Karpas-422 (cell line): ENCODE measurements at regions not wholly inside any gene's neighbourhood (a gene's known extent, or its start where the extent isn't known, plus 50 kb on each side); places are given as distances from the start of the nearest gene placed in this dataset.

Source experiments
- DNase-seq: peaks from one replicate; pipeline ENCODE4 v3.0.0-alpha.2; 2015
- H2AFZ ChIP-seq: fragments of 200-600 bp; sonication (generic); 2 replicates; pipeline ENCODE4 v1.6.1; 2014; ENCODE audit warnings: antibody characterized with exemption, low read length, mixed read lengths
- H3K27ac ChIP-seq: fragments of 200-600 bp; sonication (generic); 2 replicates; pipeline ENCODE4 v1.5.1; 2014; ENCODE audit warnings: mild to moderate bottlenecking, low read length, moderate library complexity
- H3K27me3 ChIP-seq: fragments of 200-600 bp; sonication (generic); 2 replicates; pipeline ENCODE4 v1.6.1; 2014; ENCODE audit warnings: low read length, mixed read lengths
- H3K36me3 ChIP-seq: fragments of 200-600 bp; sonication (generic); 2 replicates; pipeline ENCODE4 v1.6.1; 2014; ENCODE audit warnings: low read length, mixed read lengths; ENCODE audit not compliant: insufficient read depth
- H3K4me1 ChIP-seq: fragments of 200-600 bp; sonication (generic); 2 replicates; pipeline ENCODE4 v1.6.1; 2014; ENCODE audit warnings: mild to moderate bottlenecking, low read length, mixed read lengths
- H3K4me2 ChIP-seq: fragments of 200-600 bp; sonication (generic); 2 replicates; pipeline ENCODE4 v1.6.1; 2014; ENCODE audit warnings: low read length, low read depth, mild to moderate bottlenecking; ENCODE audit not compliant: poor library complexity, severe bottlenecking
- H3K4me3 ChIP-seq: fragments of 200-600 bp; sonication (generic); 2 replicates; pipeline ENCODE4 v1.5.1; 2014; ENCODE audit warnings: mild to moderate bottlenecking, antibody characterized with exemption, low read length, mixed read lengths
- H3K79me2 ChIP-seq: fragments of 200-600 bp; sonication (generic); 2 replicates; pipeline ENCODE4 v1.6.1; 2014; ENCODE audit warnings: mild to moderate bottlenecking, low read length, mixed read lengths
- H3K9ac ChIP-seq: fragments of 200-600 bp; sonication (generic); 2 replicates; pipeline ENCODE4 v1.6.0; 2014; ENCODE audit warnings: low read length
- H3K9me2 ChIP-seq: fragments of 200-600 bp; sonication (generic), shearing (Covaris generic); replicated peaks from 2 replicates; pipeline ENCODE4 v1.6.0; 2014; ENCODE audit warnings: mild to moderate bottlenecking, low read length, moderate library complexity; ENCODE audit not compliant: insufficient read depth
- H3K9me3 ChIP-seq: fragments of 300-700, 200-600 bp; sonication (generic); 2 replicates; pipeline ENCODE4 v1.6.1; 2014; ENCODE audit warnings: low read length, mixed read lengths
- H4K20me1 ChIP-seq: fragments of 200-600 bp; sonication (generic); 2 replicates; pipeline ENCODE4 v1.6.1; 2014; ENCODE audit warnings: mild to moderate bottlenecking, antibody characterized with exemption, low read length, low read depth; ENCODE audit not compliant: insufficient read depth

- no peaks in the 10 kb centered on the region for H3K36me3 ChIP-seq
- no peak overlapping the region for H3K4me3 ChIP-seq
- H2AFZ ChIP-seq, result no peak overlapping the region
- H3K79me2 ChIP-seq, result no peaks in the 10 kb centered on the region
- H3K4me1 ChIP-seq, result no peaks in the 10 kb centered on the region
- no peaks in the 10 kb centered on the region for H3K27me3 ChIP-seq
- H3K9me2 ChIP-seq, result no peaks in the 10 kb centered on the region
- H3K4me2 ChIP-seq, result no peak overlapping the region
- no peaks in the 10 kb centered on the region for H4K20me1 ChIP-seq
- DNase-seq, result no peak
- H3K27ac ChIP-seq, result no peak overlapping the region
- H3K9me3 ChIP-seq, result no peaks in the 10 kb centered on the region
- H3K9ac ChIP-seq, result no peak overlapping the region
Observed at GRCh38 chr4:123481717-123482116, 85.1 kb downstream of the SPRY1 start.

DNA sequence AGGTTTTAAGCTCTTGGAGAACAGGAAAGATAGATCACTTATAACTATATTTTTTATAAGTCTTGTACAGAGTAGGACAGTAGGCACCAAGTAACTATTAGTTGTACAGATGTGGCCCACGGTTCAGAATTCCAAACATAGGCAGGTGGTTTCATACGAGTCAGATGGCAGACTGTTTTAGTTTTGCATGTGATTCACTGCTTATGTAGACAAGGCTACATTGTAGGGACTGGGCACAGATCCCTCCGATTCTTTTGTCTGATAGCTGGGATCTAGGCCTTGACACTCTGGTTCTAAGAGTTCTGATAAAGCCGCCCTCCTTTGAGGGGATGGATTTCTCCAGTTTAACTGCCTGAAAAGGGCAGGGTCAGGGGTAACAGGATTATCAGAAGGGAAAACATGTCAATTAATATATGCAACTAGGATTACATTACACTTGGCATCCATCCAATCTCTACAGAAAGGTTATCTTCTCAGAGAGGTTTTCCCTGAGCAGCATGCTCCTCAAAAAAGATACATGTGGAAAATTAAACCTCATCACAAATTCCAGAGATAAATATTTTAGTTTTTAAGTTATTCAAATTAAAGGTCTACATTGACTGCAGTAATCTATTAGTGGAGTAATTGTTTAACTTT lies 87.8 kb downstream of the SPRY1 start:
- no peak for DNase-seq
- H3K9me3 ChIP-seq, result no peaks in the 10 kb centered on the region
- no peaks in the 10 kb centered on the region for H3K27me3 ChIP-seq
- no peak overlapping the region for H2AFZ ChIP-seq
- no peaks in the 10 kb centered on the region for H3K9me2 ChIP-seq
- H3K4me3 ChIP-seq, result no peak overlapping the region
- no peaks in the 10 kb centered on the region for H4K20me1 ChIP-seq
- H3K27ac ChIP-seq, result no peak overlapping the region
- H3K4me1 ChIP-seq, result no peaks in the 10 kb centered on the region
- H3K79me2 ChIP-seq, result no peaks in the 10 kb centered on the region
- no peak overlapping the region for H3K4me2 ChIP-seq
- H3K36me3 ChIP-seq, result no peaks in the 10 kb centered on the region
- H3K9ac ChIP-seq, result no peak overlapping the region

GRCh38 chr4:123485601-123486000 lies 89.0 kb downstream of the SPRY1 start:
- Histone ChIP-seq H3K27ac (no peak overlapping the region), H3K4me1 (no peaks in the 10 kb centered on the region), H3K4me2 (no peak overlapping the region), H3K27me3 (no peaks in the 10 kb centered on the region), H3K79me2 (no peaks in the 10 kb centered on the region), H2AFZ (no peak overlapping the region), H3K9ac (no peak overlapping the region), H3K9me2 (no peaks in the 10 kb centered on the region), H4K20me1 (no peaks in the 10 kb centered on the region), H3K36me3 (no peaks in the 10 kb centered on the region), H3K4me3 (no peak overlapping the region), H3K9me3 (no peaks in the 10 kb centered on the region)
- DNase-seq, result no peak

DNA sequence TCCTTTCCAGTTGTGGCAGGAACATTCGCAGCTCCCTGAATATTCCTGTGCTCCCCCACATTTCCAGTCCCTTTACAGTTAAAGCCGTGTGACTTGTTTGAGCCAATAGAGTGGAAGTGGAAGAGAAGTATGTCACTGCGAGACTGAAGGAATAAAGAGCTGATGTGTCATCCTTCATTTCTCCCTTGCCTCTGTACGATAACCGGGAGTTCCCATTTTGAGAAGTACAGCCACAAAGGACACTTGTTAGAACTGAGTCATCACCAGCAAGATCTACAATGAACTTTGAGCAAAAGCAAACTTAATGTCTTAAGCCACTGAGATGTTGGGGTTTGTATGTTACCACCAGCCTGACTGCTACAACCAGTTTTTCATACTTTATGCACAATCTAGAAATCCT lies 92.3 kb downstream of the SPRY1 start:
- H3K27me3 ChIP-seq, result no peaks in the 10 kb centered on the region
- H3K9me2 ChIP-seq, result no peaks in the 10 kb centered on the region
- H4K20me1 ChIP-seq, result no peaks in the 10 kb centered on the region
- H3K36me3 ChIP-seq, result no peaks in the 10 kb centered on the region
- no peaks in the 10 kb centered on the region for H3K4me1 ChIP-seq
- no peak overlapping the region for H3K27ac ChIP-seq
- H2AFZ ChIP-seq, result no peak overlapping the region
- H3K9me3 ChIP-seq, result no peaks in the 10 kb centered on the region
- no peak overlapping the region for H3K4me2 ChIP-seq
- H3K79me2 ChIP-seq, result no peaks in the 10 kb centered on the region
- no peak for DNase-seq
- H3K9ac ChIP-seq, result no peak overlapping the region
- no peak overlapping the region for H3K4me3 ChIP-seq

- no peaks in the 10 kb centered on the region for H3K27me3 ChIP-seq
- H3K4me1 ChIP-seq, result no peaks in the 10 kb centered on the region
- H3K27ac ChIP-seq, result no peak overlapping the region
- no peak overlapping the region for H3K4me2 ChIP-seq
- H4K20me1 ChIP-seq, result no peaks in the 10 kb centered on the region
- no peak overlapping the region for H3K4me3 ChIP-seq
- no peak overlapping the region for H3K9ac ChIP-seq
- H3K36me3 ChIP-seq, result no peaks in the 10 kb centered on the region
- H2AFZ ChIP-seq, result no peak overlapping the region
- H3K9me2 ChIP-seq, result no peaks in the 10 kb centered on the region
- no peak for DNase-seq
- H3K79me2 ChIP-seq, result no peaks in the 10 kb centered on the region
- H3K9me3 ChIP-seq, result no peaks in the 10 kb centered on the region
Observed at GRCh38 chr4:123495530-123495929, 98.9 kb downstream of the SPRY1 start.

GRCh38 chr4:123496421-123496820 lies 99.8 kb downstream of the SPRY1 start:
- Histone ChIP-seq H3K4me1 (no peaks in the 10 kb centered on the region), H3K27me3 (no peaks in the 10 kb centered on the region), H3K4me3 (no peak overlapping the region), H3K9me2 (no peaks in the 10 kb centered on the region), H3K9me3 (no peaks in the 10 kb centered on the region), H3K9ac (no peak overlapping the region), H3K4me2 (no peak overlapping the region), H4K20me1 (no peaks in the 10 kb centered on the region), H3K36me3 (no peaks in the 10 kb centered on the region), H2AFZ (no peak overlapping the region), H3K79me2 (no peaks in the 10 kb centered on the region), H3K27ac (no peak overlapping the region)
- DNase-seq, result no peak

DNA sequence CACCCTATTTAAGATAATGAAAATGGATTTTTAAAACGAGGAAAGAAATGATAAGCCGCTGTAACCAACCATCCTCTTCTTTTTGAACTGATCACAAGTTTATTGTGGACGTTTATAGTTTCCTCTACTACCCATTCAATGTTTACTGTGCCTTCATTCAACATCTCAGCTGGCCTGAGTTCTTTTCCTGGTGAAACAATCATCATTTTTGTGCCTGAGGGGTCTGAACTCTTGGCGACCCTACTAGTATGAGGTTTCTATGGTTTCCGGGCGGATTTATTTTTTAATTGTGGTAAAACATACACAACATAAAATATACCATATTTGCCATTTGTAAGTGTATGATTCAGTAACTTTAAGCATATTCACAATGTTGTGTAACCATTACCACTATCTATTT lies 100.7 kb downstream of the SPRY1 start:
- Histone ChIP-seq H4K20me1 (no peaks in the 10 kb centered on the region), H3K9me2 (no peaks in the 10 kb centered on the region), H3K27ac (no peak overlapping the region), H3K4me1 (no peaks in the 10 kb centered on the region), H3K79me2 (no peaks in the 10 kb centered on the region), H3K9me3 (no peaks in the 10 kb centered on the region), H3K27me3 (no peaks in the 10 kb centered on the region), H3K36me3 (no peaks in the 10 kb centered on the region), H3K4me2 (no peak overlapping the region), H2AFZ (no peak overlapping the region), H3K4me3 (no peak overlapping the region), H3K9ac (no peak overlapping the region)
- DNase-seq, result no peak

- no peaks in the 10 kb centered on the region for H4K20me1 ChIP-seq
- no peak overlapping the region for H3K4me2 ChIP-seq
- H3K79me2 ChIP-seq, result no peaks in the 10 kb centered on the region
- DNase-seq, result no peak
- H3K9me2 ChIP-seq, result no peaks in the 10 kb centered on the region
- no peak overlapping the region for H3K9ac ChIP-seq
- H3K4me3 ChIP-seq, result no peak overlapping the region
- no peaks in the 10 kb centered on the region for H3K9me3 ChIP-seq
- H2AFZ ChIP-seq, result no peak overlapping the region
- no peaks in the 10 kb centered on the region for H3K36me3 ChIP-seq
- no peak overlapping the region for H3K27ac ChIP-seq
- no peaks in the 10 kb centered on the region for H3K4me1 ChIP-seq
- H3K27me3 ChIP-seq, result no peaks in the 10 kb centered on the region
Observed at GRCh38 chr4:123501733-123502132, 105.1 kb downstream of the SPRY1 start.
